Large intestine (tissue), 3 donors: ENCODE measurements at regions not wholly inside any gene's neighbourhood (a gene's known extent, or its start where the extent isn't known, plus 50 kb on each side); places are given as distances from the start of the nearest gene placed in this dataset.

ENCODE experiments used
- DNase-seq, 2 donors: peaks; one replicate each; pipeline versions ENCODE4 v3.0.0 to v3.0.0-alpha.2; 2013
- H3K27ac ChIP-seq: one replicate; pipeline ENCODE4 v1.5.1; 2013; ENCODE audit warnings: low read length
- H3K27me3 ChIP-seq: 2 replicates; pipeline ENCODE4 v1.6.1; 2013; ENCODE audit warnings: low read length; ENCODE audit not compliant: control insufficient read depth, insufficient read depth
- H3K36me3 ChIP-seq: 2 replicates; pipeline ENCODE4 v1.6.1; 2013; ENCODE audit warnings: low read length; ENCODE audit not compliant: control insufficient read depth, insufficient read depth
- H3K4me1 ChIP-seq: one replicate; pipeline ENCODE4 v1.6.1; 2013; ENCODE audit warnings: low read length; ENCODE audit not compliant: control insufficient read depth, insufficient read depth
- H3K4me3 ChIP-seq: one replicate; pipeline ENCODE4 v1.5.1; 2013; ENCODE audit warnings: low read length
- H3K9me3 ChIP-seq: one replicate; pipeline ENCODE4 v1.6.1; 2013; ENCODE audit warnings: mild to moderate bottlenecking, low read depth, low read length, moderate library complexity; ENCODE audit not compliant: control insufficient read depth
- WGBS: methylation state at CpG from one replicate; pipeline ENCODE4 v1.1.5; 2013; ENCODE audit warnings: low lambda C conversion rate; ENCODE audit not compliant: insufficient coverage; 5-methylcytosine and 5-hydroxymethylcytosine counted together

DNA sequence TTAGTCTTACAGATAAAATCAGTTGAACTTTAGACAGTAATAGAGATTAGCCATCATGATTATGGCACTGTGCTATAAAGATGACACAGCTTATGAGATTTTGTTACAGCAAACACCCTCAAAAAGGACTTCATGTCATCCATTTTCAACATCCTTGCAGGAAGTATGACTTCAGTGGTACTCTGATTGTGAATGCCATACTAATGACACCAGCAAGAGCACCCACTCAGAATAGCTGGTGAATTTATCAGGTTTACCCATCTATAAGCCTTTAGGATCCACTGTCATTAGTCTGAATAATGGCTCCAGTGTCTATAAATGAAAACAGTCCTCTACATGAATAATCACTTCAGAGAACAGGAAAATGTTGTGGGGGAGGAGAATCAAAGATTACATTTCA lies 615.2 kb downstream of the RPS29 start:
- H3K4me3 ChIP-seq: no peak overlapping the region
- peak; percentile 12 to 49 for DNase-seq
- H3K9me3 ChIP-seq: no peaks in the 10 kb centered on the region
- H3K4me1 ChIP-seq: peaks cover 19% of the 10 kb centered on the region
- peak overlapping the region; percentile 4 for H3K27ac ChIP-seq
- no peaks in the 10 kb centered on the region for H3K36me3 ChIP-seq
- H3K27me3 ChIP-seq: no peaks in the 10 kb centered on the region

DNA sequence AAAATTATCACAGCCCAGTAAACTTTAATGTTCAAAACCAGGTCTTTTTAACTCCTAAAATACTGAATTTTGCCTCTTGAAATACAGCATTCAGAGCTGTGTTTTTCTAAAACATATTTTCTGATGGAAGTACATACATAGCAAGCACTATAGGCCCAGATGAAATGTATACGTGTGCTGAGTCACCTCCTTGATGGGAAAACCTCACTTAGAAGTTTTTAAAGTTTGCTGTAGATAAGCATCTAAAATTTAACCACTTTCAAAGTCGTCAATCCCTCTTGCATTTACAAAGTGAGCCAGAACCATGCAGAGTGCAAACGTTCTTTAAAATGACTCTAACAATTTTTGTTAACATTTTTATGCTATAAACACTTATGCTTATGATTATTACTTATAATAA lies 618.8 kb downstream of the RPS29 start:
- DNase-seq: no peak
- Histone ChIP-seq H3K36me3 (no peaks in the 10 kb centered on the region), H3K27ac (no peak overlapping the region), H3K9me3 (no peaks in the 10 kb centered on the region), H3K4me1 (peaks cover 33% of the 10 kb centered on the region), H3K27me3 (no peaks in the 10 kb centered on the region), H3K4me3 (no peak overlapping the region)
- WGBS: 14% methylated on average over 1 of the region's 3 CpGs

DNA sequence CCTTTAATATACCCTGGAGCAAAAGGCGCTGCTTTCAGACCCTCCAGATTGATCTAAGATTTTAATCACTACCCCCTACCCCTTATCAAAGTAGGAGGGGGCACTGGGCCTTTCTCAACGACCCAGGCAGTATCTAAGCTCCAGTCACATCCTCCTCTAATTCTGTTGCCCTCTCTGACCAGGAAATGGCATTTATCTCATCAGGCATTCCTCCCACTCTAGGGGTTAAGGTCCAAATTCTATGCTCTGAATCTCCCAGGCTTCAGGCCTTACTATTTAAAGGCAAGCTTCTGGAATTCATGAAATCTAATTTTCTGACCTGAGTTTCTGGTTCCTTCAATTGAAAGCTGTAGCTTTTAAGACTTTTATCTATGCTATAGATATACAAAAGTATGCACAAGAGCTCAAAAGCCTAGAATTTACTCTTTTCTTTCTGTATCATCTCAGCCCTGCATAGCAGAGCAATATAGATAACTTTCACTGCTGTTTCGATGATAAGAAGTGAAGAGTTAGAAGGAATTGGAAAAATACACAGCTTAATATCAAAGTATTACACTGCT lies 622.9 kb downstream of the RPS29 start:
- WGBS: 17% methylated on average over 1 of the region's 3 CpGs
- Histone ChIP-seq H3K9me3 (no peaks in the 10 kb centered on the region), H3K27me3 (no peaks in the 10 kb centered on the region), H3K27ac (peak overlapping the region; percentile 39), H3K4me3 (no peak overlapping the region), H3K36me3 (no peaks in the 10 kb centered on the region), H3K4me1 (peaks cover 19% of the 10 kb centered on the region)
- peak; percentile 38 to 84 for DNase-seq

DNA sequence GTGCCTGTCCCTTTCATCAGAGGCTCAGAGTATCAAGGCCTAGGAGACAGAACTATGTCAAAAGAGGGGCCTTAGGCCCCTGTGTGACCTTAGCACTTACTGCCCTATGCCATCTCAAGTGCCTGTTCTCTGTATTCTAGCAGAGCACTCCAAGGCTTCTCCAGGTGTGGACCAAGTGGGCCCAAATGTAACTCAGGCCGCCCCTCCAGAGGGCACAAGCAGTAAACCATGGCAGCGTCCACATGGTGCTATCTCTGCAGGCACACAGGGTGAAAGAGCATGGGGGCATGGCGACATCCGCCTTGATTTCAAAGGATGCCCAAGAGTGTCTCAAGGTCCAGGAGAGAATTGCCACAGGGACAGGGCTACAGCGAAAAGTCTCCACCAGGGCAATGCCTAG lies 628.7 kb downstream of the RPS29 start:
- Histone ChIP-seq H3K9me3 (no peaks in the 10 kb centered on the region), H3K36me3 (no peaks in the 10 kb centered on the region), H3K27me3 (no peaks in the 10 kb centered on the region), H3K4me3 (no peak overlapping the region), H3K27ac (no peak overlapping the region), H3K4me1 (peaks cover under 1% of the 10 kb centered on the region)
- WGBS: no CpG with 5 or more reads among the region's 5 CpGs
- DNase-seq: no peak

DNA sequence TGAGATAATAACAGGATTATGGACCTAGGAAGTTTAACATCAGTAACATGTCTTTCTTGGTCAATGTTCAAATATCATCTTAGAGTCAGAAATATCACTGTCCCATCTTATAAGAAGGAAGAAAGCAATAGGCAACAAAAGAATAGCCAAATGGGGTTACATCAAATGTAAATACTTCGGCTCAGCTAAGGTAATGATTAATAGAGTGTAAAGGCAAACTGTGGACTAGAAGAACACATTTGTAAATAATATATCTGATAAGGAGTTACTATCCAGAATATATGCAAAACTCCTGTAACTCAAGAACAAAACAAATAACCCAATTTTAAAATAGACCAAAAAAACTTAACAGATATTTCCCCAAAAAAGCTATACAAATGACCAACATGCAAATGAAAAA lies 630.3 kb downstream of the RPS29 start:
- Histone ChIP-seq H3K36me3 (no peaks in the 10 kb centered on the region), H3K4me1 (no peaks in the 10 kb centered on the region), H3K9me3 (no peaks in the 10 kb centered on the region), H3K27ac (no peak overlapping the region), H3K4me3 (no peak overlapping the region), H3K27me3 (no peaks in the 10 kb centered on the region)
- peak in 1 of 2 donors; percentile 3 for DNase-seq
- WGBS: 14% methylated on average over 1 of the region's 1 CpG

DNA sequence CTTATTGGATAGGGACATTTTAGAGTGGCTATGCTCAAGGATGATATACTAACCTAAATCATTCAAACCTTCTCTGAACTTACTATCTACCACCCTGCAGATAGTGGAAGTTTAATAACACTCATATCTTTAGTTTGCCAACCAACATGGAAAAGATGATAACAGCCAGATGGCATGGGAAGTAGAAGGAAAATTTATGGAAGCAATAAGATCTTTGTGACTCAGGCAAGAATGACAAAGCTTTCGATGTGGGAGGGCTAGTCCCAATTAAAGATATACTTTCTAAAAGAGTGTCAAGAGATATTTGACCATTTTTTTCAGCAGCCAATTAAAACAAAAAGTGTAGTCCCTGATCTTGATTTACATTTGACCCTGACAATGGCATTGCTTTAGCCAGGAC lies 631.7 kb downstream of the RPS29 start:
- peaks cover 6% of the 10 kb centered on the region for H3K9me3 ChIP-seq
- H3K4me1 ChIP-seq: no peaks in the 10 kb centered on the region
- WGBS: no CpG with 5 or more reads among the region's 1 CpG
- no peak overlapping the region for H3K27ac ChIP-seq
- DNase-seq: peak in 1 of 2 donors; percentile 23
- H3K36me3 ChIP-seq: no peaks in the 10 kb centered on the region
- no peaks in the 10 kb centered on the region for H3K27me3 ChIP-seq
- no peak overlapping the region for H3K4me3 ChIP-seq

DNA sequence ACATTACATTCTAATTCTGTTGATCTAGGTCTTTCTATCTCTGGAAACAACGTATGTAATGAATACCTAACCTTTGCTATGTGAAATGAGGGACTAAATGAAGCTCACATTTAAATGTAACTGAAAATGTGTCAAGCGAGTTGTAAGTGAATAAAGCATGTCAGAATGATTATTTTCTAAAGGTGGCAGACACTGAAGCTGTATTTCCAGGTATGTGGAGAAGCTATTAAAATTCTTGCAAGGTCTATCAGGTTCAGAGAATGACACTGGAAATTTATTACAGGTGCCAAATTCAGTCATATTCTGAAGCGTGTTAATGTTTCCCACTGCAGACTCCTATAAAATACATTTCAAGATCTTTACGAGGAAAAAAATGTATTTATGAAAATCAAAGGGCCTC lies 641.4 kb downstream of the RPS29 start:
- Histone ChIP-seq H3K9me3 (peaks cover under 1% of the 10 kb centered on the region), H3K4me1 (no peaks in the 10 kb centered on the region)
- WGBS: no CpG with 5 or more reads among the region's 4 CpGs

DNA sequence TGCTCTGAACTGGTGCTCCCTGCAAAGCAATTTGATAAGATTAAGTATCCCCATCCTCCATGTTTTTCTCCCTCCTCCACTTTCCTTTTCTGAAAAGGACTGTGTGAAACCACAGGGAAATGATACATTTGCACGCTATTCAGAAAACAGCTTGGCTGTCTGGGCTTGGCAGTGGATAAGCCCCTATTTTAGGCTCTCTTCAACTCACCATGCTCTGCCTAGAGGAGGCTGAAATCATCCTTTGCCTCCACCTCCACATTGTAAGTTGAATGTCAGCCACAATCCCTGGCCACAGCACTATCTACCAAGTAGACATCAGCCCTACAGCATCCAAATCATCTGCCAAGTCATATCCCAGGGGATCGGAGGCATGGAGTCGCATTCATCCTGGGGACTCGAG lies 642.3 kb downstream of the RPS29 start:
- H3K4me3 ChIP-seq: no peak overlapping the region
- no CpG with 5 or more reads among the region's 4 CpGs for WGBS
- DNase-seq: no peak
- H3K27ac ChIP-seq: no peak overlapping the region
- no peaks in the 10 kb centered on the region for H3K27me3 ChIP-seq
- no peaks in the 10 kb centered on the region for H3K9me3 ChIP-seq
- no peaks in the 10 kb centered on the region for H3K36me3 ChIP-seq
- no peaks in the 10 kb centered on the region for H3K4me1 ChIP-seq

More for the DNA sequence above, 641.4 kb downstream of the RPS29 start:
- no peak overlapping the region for H3K27ac ChIP-seq
- H3K4me3 ChIP-seq: no peak overlapping the region
- DNase-seq: no peak
- H3K36me3 ChIP-seq: no peaks in the 10 kb centered on the region
- no peaks in the 10 kb centered on the region for H3K27me3 ChIP-seq

DNA sequence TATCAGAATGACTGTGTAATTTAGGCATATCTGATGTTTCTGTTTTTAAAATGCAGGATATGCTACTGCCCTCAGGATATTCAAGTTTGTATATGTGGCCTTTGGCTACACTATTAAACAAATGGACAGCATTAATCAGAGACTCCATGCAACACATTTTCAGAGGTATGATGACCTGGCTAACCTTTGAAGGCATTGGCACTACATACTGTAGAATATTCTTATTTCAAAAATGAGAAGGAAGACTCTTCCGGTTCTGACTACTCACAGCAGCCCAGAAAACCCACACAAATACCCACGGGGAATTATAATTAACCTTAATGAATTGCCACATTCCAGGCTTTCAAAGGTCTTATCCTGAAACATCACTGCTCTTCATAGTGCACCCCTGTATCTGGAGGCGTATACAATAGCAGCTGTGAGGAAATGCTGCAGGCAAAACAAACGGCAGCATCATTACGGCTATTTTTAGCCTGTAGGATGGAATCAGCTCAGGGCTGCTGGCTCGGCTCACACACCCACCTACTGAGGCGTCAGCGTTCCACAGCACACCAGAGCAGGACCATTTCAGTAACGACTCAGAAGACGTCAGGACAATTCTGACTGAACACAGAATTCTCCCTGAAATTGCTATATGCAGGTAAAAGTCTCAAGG lies 648.5 kb downstream of the RPS29 start:
- H3K36me3 ChIP-seq: no peaks in the 10 kb centered on the region
- no peak overlapping the region for H3K27ac ChIP-seq
- no peaks in the 10 kb centered on the region for H3K9me3 ChIP-seq
- no peaks in the 10 kb centered on the region for H3K27me3 ChIP-seq
- peak in 1 of 2 donors; percentile 12 for DNase-seq
- H3K4me1 ChIP-seq: no peaks in the 10 kb centered on the region
- no peak overlapping the region for H3K4me3 ChIP-seq
- WGBS: 81% methylated on average over 3 of the region's 10 CpGs

DNA sequence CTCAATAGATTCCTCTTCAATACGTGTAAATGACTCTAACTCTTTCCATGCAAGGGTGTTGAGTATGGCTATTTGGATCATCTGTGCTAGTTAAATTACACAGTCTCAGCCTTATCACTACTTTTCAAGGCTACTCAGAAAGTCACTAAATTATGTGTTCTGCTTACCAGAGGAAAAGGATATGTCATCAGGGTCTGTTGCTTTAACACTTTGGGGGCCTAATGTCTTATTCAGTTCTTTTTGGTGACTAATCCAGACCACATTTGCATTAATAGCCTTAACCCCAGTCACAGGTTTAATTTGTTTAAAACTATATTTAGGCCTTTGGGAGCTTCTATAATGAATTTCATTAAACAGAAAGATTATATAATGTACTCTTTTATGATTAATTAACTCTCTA lies 649.3 kb downstream of the RPS29 start:
- Histone ChIP-seq H3K27ac (no peak overlapping the region), H3K9me3 (no peaks in the 10 kb centered on the region), H3K4me3 (no peak overlapping the region), H3K36me3 (no peaks in the 10 kb centered on the region), H3K27me3 (no peaks in the 10 kb centered on the region), H3K4me1 (no peaks in the 10 kb centered on the region)
- WGBS: no CpG with 5 or more reads among the region's 1 CpG
- no peak for DNase-seq

DNA sequence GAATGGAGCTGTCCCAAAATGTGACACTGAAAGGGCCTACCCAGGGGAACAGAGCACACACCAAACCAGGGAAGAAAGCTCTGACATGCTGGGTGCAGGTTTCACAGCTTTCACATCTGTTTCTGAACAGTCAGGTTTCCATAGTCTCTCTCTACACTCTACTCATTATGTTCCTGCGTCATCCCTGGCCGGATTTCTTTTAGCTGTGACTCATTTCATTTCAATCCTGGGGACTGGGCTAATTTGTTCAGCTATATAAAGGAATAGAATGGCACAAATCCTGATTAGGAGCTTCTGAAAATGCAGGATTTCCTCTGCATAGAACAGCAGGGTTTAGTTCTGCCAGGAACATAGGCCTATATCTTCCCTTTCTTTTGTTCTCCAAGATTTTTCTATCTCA lies 649.8 kb downstream of the RPS29 start:
- H3K4me3 ChIP-seq: no peak overlapping the region
- DNase-seq: peak in 1 of 2 donors; percentile 9
- no peaks in the 10 kb centered on the region for H3K4me1 ChIP-seq
- no peaks in the 10 kb centered on the region for H3K9me3 ChIP-seq
- H3K36me3 ChIP-seq: no peaks in the 10 kb centered on the region
- H3K27me3 ChIP-seq: no peaks in the 10 kb centered on the region
- no peak overlapping the region for H3K27ac ChIP-seq
- WGBS: 100% methylated on average over 2 of the region's 2 CpGs
